Ectodermal cell (in vitro differentiated cells): ENCODE measurements at regions not wholly inside any gene's neighbourhood (a gene's known extent, or its start where the extent isn't known, plus 50 kb on each side); places are given as distances from the start of the nearest gene placed in this dataset.

ENCODE experiments used
- H3K27ac ChIP-seq: 2 replicates; pipeline ENCODE4 v1.7.0; 2013; ENCODE audit warnings: mild to moderate bottlenecking, low read depth, low read length; ENCODE audit not compliant: insufficient read depth, poor library complexity, severe bottlenecking
- H3K27me3 ChIP-seq: 2 replicates; pipeline ENCODE4 v1.7.0; 2013; ENCODE audit warnings: mild to moderate bottlenecking, low read length; ENCODE audit not compliant: insufficient read depth, control insufficient read depth, poor library complexity, severe bottlenecking
- H3K36me3 ChIP-seq: one replicate; pipeline ENCODE4 v1.7.0; 2013; ENCODE audit warnings: low read length; ENCODE audit not compliant: control insufficient read depth, insufficient read depth
- H3K4me1 ChIP-seq: one replicate; pipeline ENCODE4 v1.7.0; 2013; ENCODE audit warnings: low read length; ENCODE audit not compliant: control insufficient read depth, insufficient read depth
- H3K4me3 ChIP-seq: 2 replicates; pipeline ENCODE4 v1.7.0; 2013; ENCODE audit warnings: low read depth, low read length, control low read depth; ENCODE audit not compliant: insufficient read depth
- H3K9me3 ChIP-seq: 2 replicates; pipeline ENCODE4 v1.7.0; 2013; ENCODE audit warnings: mild to moderate bottlenecking, low read length, moderate library complexity; ENCODE audit not compliant: control insufficient read depth
- WGBS, 2 experiments: methylation state at CpG; one replicate each; pipeline ENCODE4 v1.1.7; 2013; ENCODE audit warnings: missing lambda C conversion rate in 2 of 2; 5-methylcytosine and 5-hydroxymethylcytosine counted together

DNA sequence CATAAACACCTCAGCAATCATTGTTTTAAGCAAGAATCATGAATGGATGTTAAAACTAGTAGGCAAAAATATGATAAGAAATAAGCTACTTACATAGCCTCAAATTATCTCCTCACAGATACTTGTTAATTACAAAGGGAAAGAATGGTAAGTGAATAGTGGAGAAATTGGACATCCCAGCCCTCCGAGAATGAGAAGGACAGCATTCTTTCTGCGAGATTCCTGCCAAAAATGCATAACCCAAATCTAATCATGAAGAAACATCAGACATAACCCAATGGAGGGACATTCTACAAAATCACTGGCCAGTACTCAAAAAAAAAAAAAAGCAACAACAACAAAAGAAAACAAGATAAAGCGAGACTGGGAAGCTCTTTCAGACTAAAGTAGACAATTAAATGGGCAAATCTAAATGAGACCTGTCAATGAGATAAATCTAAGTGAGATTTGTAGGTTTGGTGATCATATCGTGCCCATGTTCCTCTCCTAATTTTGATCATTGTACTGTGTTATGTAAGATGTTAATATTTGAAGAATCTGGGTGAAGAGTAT is 57.9 kb upstream of the GLI2 start:
- no peak overlapping the region for H3K27ac ChIP-seq
- H3K4me3 ChIP-seq: no peak overlapping the region
- H3K27me3 ChIP-seq: peaks cover 42% of the 10 kb centered on the region
- H3K9me3 ChIP-seq: no peaks in the 10 kb centered on the region
- no peaks in the 10 kb centered on the region for H3K36me3 ChIP-seq
- H3K4me1 ChIP-seq: no peaks in the 10 kb centered on the region
- WGBS, 2 experiments: 83 to 93% methylated on average over 4 of the region's 4 CpGs

DNA sequence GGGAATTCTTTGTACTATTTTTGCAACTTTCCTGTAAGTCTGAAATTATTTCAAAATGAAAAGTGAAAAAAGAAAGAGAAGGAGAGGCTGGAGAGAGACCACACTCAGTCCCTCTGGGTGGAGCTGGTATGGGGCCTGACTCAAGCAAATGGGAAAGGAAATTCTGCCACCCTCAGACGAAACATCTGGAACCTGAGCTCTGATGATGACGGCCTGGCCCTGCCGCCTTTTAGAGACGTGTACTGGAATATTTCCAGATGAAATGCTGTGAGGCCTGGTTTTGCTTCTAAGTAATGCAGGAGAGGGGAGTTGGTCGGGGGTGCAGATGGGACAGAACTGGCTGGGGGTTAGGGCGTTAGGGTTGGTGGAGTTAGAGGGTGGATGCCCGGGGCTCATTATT is 57.4 kb upstream of the GLI2 start:
- no peak overlapping the region for H3K27ac ChIP-seq
- H3K4me1 ChIP-seq: no peaks in the 10 kb centered on the region
- H3K4me3 ChIP-seq: no peak overlapping the region
- peaks cover 42% of the 10 kb centered on the region for H3K27me3 ChIP-seq
- H3K9me3 ChIP-seq: no peaks in the 10 kb centered on the region
- H3K36me3 ChIP-seq: no peaks in the 10 kb centered on the region
- WGBS, 2 experiments: 94% methylated on average over 6 of the region's 7 CpGs

DNA sequence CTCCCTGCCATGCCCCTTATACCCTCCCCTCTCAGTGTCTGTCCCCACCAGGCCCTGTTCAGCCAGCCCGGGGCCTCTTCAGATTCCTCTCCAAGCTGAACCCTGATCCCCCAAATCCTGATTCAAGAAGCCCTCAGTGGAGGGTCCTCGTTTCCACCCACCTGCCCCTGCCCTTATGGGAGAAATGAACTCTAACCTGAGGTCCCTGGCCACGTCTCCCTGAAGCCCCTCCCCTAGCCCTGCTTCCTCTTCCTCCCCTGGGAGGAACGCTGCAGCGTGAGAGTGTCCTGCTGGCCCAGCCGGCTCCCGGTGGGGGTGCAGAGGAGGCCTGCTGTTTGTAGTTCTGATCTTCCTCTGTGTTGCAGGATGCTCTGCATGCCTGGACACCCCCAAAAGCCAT is 56.7 kb upstream of the GLI2 start:
- 56 to 62% methylated on average over 7 of the region's 7 CpGs for WGBS, 2 experiments

GRCh38 chr2:120679526-120679925 is 56.1 kb upstream of the GLI2 start:
- Histone ChIP-seq H3K4me1 (no peaks in the 10 kb centered on the region), H3K27ac (no peak overlapping the region), H3K27me3 (peaks cover 42% of the 10 kb centered on the region), H3K4me3 (no peak overlapping the region), H3K36me3 (no peaks in the 10 kb centered on the region), H3K9me3 (no peaks in the 10 kb centered on the region)
- 95% methylated on average over 9 of the region's 9 CpGs for WGBS, 2 experiments

More for the DNA sequence above, 56.7 kb upstream of the GLI2 start:
- Histone ChIP-seq H3K4me3 (no peak overlapping the region), H3K36me3 (no peaks in the 10 kb centered on the region), H3K27me3 (peaks cover 42% of the 10 kb centered on the region), H3K9me3 (no peaks in the 10 kb centered on the region), H3K4me1 (no peaks in the 10 kb centered on the region), H3K27ac (no peak overlapping the region)

- 39 to 41% methylated on average over 13 of the region's 18 CpGs for WGBS, 2 experiments
- Histone ChIP-seq H3K27me3 (peaks cover 35% of the 10 kb centered on the region), H3K4me3 (no peak overlapping the region), H3K4me1 (no peaks in the 10 kb centered on the region), H3K27ac (no peak overlapping the region), H3K36me3 (no peaks in the 10 kb centered on the region), H3K9me3 (no peaks in the 10 kb centered on the region)
Measured at GRCh38 chr2:120680136-120680761, 55.4 kb upstream of the GLI2 start.

DNA sequence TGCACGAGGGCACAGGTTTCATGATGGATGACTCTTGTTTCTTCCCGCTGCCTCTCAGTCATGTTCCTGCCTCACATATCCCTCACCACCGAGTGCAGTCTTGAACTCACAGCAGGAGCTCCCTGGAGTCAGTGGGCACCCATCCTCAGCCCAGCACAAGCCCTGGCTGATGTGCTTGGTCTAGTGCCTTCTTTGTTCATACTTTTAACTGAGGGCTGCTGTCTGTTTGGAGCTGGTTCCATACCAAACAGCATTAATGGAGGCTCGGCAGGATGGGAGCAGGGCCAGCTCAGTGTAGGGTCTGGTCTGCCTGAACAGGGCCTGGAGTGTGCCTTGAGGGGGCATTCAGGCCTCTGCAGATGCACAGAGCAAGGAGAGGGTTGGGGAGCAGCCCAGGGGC is 54.5 kb upstream of the GLI2 start:
- 66 to 68% methylated on average over 4 of the region's 4 CpGs for WGBS, 2 experiments
- H3K4me1 ChIP-seq: no peaks in the 10 kb centered on the region
- no peaks in the 10 kb centered on the region for H3K36me3 ChIP-seq

GRCh38 chr2:120681696-120682288 is 53.9 kb upstream of the GLI2 start:
- H3K36me3 ChIP-seq: no peaks in the 10 kb centered on the region
- WGBS, 2 experiments: 92 to 93% methylated on average over 11 of the region's 11 CpGs
- H3K4me3 ChIP-seq: no peak overlapping the region
- peaks cover 29% of the 10 kb centered on the region for H3K27me3 ChIP-seq
- H3K27ac ChIP-seq: no peak overlapping the region
- H3K4me1 ChIP-seq: no peaks in the 10 kb centered on the region
- H3K9me3 ChIP-seq: no peaks in the 10 kb centered on the region

More for the DNA sequence above, 54.5 kb upstream of the GLI2 start:
- Histone ChIP-seq H3K4me3 (no peak overlapping the region), H3K27me3 (peaks cover 33% of the 10 kb centered on the region), H3K27ac (no peak overlapping the region), H3K9me3 (no peaks in the 10 kb centered on the region)

- Histone ChIP-seq H3K27me3 (peaks cover 21% of the 10 kb centered on the region), H3K36me3 (no peaks in the 10 kb centered on the region), H3K4me3 (no peak overlapping the region), H3K4me1 (no peaks in the 10 kb centered on the region), H3K9me3 (no peaks in the 10 kb centered on the region), H3K27ac (no peak overlapping the region)
- 77 to 81% methylated on average over 12 of the region's 12 CpGs for WGBS, 2 experiments
Measured at GRCh38 chr2:120682654-120683053, 53.0 kb upstream of the GLI2 start.

DNA sequence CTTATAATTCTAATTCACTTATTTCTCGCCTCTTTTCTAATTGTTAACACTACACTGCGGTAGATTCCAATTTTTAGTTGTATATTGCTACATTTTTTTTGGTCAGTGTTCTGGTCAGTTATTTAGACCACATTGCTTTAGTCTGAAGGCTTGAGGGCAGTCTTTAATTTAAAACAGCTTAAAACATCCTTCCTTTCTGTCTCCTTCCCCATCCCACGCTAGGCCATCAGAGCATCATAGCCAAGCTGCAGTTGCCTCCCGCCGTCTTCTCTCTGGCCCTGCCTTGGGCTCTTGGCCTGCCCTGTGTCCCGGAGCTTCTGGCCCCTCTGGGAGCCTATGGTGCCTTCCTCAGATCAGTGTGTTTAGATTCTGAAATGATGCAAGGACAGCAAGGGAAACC is 52.6 kb upstream of the GLI2 start:
- Histone ChIP-seq H3K4me3 (no peak overlapping the region), H3K27me3 (peaks cover 16% of the 10 kb centered on the region), H3K36me3 (no peaks in the 10 kb centered on the region), H3K27ac (no peak overlapping the region), H3K9me3 (no peaks in the 10 kb centered on the region), H3K4me1 (no peaks in the 10 kb centered on the region)
- 71 to 72% methylated on average over 4 to 6 of the region's 6 CpGs for WGBS, 2 experiments

GRCh38 chr2:120683701-120684100 is 52.0 kb upstream of the GLI2 start:
- Histone ChIP-seq H3K27me3 (peaks cover 15% of the 10 kb centered on the region), H3K4me1 (no peaks in the 10 kb centered on the region), H3K4me3 (no peak overlapping the region), H3K27ac (no peak overlapping the region), H3K9me3 (no peaks in the 10 kb centered on the region), H3K36me3 (no peaks in the 10 kb centered on the region)
- 81 to 86% methylated on average over 4 of the region's 4 CpGs for WGBS, 2 experiments
